ENCODE measurements at regions not wholly inside any gene's neighbourhood (a gene's known extent, or its start where the extent isn't known, plus 50 kb on each side); places are given as distances from the start of the nearest gene placed in this dataset.

DNA sequence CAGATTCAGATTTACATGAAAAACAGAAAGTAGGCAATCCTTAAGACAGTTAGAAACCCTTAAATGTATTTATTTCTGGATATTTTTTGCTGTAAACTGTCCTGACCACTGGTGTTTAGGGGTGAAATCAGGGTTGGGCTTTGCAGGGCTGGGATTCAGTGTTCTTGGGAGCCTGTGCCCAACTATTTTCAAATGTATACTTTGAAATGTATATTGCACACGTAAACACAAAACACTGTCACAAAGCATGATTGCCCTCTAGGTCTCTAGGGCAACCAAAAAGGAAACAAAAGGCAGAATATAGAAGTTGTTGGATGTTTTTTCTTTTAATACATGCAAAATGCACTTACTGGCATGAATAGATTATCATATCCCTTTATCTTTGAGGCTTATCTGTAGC, 1185.4 kb downstream of the DIAPH3 start:
- CTCF ChIA-PET, result no interaction called here
- DNase-seq, result no peak
- no CpG with 5 or more reads among the region's 1 CpG for WGBS (ENCODE audit: insufficient coverage)

DNA sequence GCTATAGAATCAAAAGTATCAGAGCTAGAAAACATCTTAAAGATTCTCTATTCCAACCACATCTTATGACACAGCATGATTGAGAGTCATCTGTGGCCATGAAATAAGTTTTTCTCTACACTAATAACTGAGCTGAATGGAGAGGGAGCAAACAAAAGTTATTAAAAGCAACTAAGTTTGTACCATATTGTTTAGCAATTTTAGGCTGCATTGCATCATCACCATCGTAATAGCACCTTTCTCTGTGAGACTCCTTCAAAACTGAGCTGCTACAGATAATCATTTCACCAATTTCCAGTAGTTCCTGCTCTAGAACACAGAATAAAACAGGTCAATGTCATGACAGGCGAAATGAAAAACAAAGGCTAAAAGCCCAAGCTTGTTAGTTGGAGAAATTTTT, 1183.9 kb downstream of the DIAPH3 start:
- CTCF ChIA-PET, result no interaction called here
- H3K36me3 ChIP-seq (ENCODE audit: control insufficient read depth in 4 of 4, insufficient read depth in 4 of 4, low read length in 3 of 4), result no peaks in the 10 kb centered on the region
- POLR2A ChIA-PET, result no interaction called here
- no peaks in the 10 kb centered on the region for H3K4me1 ChIP-seq (ENCODE audit: control extremely low read depth in 1 of 4, control insufficient read depth in 4 of 4, insufficient read depth in 4 of 4, low read length in 3 of 4)
- H3K4me3 ChIP-seq (ENCODE audit: control insufficient read depth in 1 of 7, extremely low read depth in 1 of 7, insufficient read depth in 4 of 7, low read depth in 2 of 7, low read length in 6 of 7), result no peak overlapping the region
- H3K9me3 ChIP-seq (ENCODE audit: control extremely low read depth in 1 of 5, control insufficient read depth in 4 of 5, insufficient read depth in 2 of 5, low read depth in 1 of 5, low read length in 4 of 5), result peaks cover 0 to 4% (median 0%) of the 10 kb centered on the region in 5 experiments
- WGBS (ENCODE audit: insufficient coverage), result 67% methylated on average over 1 of the region's 2 CpGs
- H3K27me3 ChIP-seq (replicated peaks in 2 of 5; ENCODE audit: control insufficient read depth in 4 of 5, insufficient read depth in 5 of 5, low read length in 4 of 5), result no peaks in the 10 kb centered on the region
- no peak for DNase-seq
- H3K27ac ChIP-seq (ENCODE audit: insufficient read depth in 1 of 2, low read depth in 1 of 2, low read length in 2 of 2, poor library complexity in 1 of 2, severe bottlenecking in 2 of 2), result no peak overlapping the region

More for the DNA sequence above, 1185.4 kb downstream of the DIAPH3 start:
- no peaks in the 10 kb centered on the region for H3K36me3 ChIP-seq (ENCODE audit: control insufficient read depth in 4 of 4, insufficient read depth in 4 of 4, low read length in 3 of 4)
- H3K4me1 ChIP-seq (ENCODE audit: control extremely low read depth in 1 of 4, control insufficient read depth in 4 of 4, insufficient read depth in 4 of 4, low read length in 3 of 4), result no peaks in the 10 kb centered on the region
- H3K4me3 ChIP-seq (ENCODE audit: control insufficient read depth in 1 of 7, extremely low read depth in 1 of 7, insufficient read depth in 4 of 7, low read depth in 2 of 7, low read length in 6 of 7), result no peak overlapping the region
- POLR2A ChIA-PET, result no interaction called here
- no peaks in the 10 kb centered on the region for H3K27me3 ChIP-seq (replicated peaks in 2 of 5; ENCODE audit: control insufficient read depth in 4 of 5, insufficient read depth in 5 of 5, low read length in 4 of 5)
- no peak overlapping the region for H3K27ac ChIP-seq (ENCODE audit: insufficient read depth in 1 of 2, low read depth in 1 of 2, low read length in 2 of 2, poor library complexity in 1 of 2, severe bottlenecking in 2 of 2)
- peaks cover 0 to 4% (median 0%) of the 10 kb centered on the region in 5 experiments for H3K9me3 ChIP-seq (ENCODE audit: control extremely low read depth in 1 of 5, control insufficient read depth in 4 of 5, insufficient read depth in 2 of 5, low read depth in 1 of 5, low read length in 4 of 5)

GRCh38 chr13:58985845-58986244, 1177.9 kb downstream of the DIAPH3 start:
- Histone ChIP-seq H3K4me1 (ENCODE audit: control extremely low read depth in 1 of 4, control insufficient read depth in 4 of 4, insufficient read depth in 4 of 4, low read length in 3 of 4) (no peaks in the 10 kb centered on the region), H3K27me3 (replicated peaks in 2 of 5; ENCODE audit: control insufficient read depth in 4 of 5, insufficient read depth in 5 of 5, low read length in 4 of 5) (no peaks in the 10 kb centered on the region), H3K27ac (ENCODE audit: insufficient read depth in 1 of 2, low read depth in 1 of 2, low read length in 2 of 2, poor library complexity in 1 of 2, severe bottlenecking in 2 of 2) (no peak overlapping the region), H3K4me3 (ENCODE audit: control insufficient read depth in 1 of 7, extremely low read depth in 1 of 7, insufficient read depth in 4 of 7, low read depth in 2 of 7, low read length in 6 of 7) (no peak overlapping the region), H3K36me3 (ENCODE audit: control insufficient read depth in 4 of 4, insufficient read depth in 4 of 4, low read length in 3 of 4) (no peaks in the 10 kb centered on the region), H3K9me3 (ENCODE audit: control extremely low read depth in 1 of 5, control insufficient read depth in 4 of 5, insufficient read depth in 2 of 5, low read depth in 1 of 5, low read length in 4 of 5) (peaks cover 0 to 4% (median 0%) of the 10 kb centered on the region in 5 experiments)
- no peak for DNase-seq
- ChIA-PET POLR2A (no interaction called here), CTCF (interaction anchor here (1.1 kb wide), 1 partner anchor 13 kb away, joined by 3 read pairs; no protein-coding TSS in a partner anchor)
- WGBS (ENCODE audit: insufficient coverage), result 100% methylated on average over 2 of the region's 3 CpGs

DNA sequence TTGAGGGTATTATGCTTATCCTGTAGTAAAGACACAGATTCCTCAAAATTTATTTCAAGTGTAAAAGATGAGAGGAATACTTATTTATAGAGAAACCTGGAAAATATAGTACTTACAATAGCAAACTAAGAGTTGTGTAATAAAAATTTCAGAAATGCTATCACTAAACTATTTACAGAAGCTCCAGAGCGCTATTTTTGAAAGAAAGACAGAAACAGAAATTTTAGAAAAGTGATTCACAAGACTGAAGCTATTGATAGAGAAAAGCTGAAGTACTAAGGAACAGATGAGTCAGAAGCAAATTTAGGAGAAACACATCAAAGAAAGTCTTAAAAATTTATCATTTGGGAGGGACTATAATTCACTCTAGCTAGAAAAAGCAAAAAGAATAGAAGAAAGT, 1174.2 kb downstream of the DIAPH3 start:
- POLR2A ChIA-PET, result no interaction called here
- no peaks in the 10 kb centered on the region for H3K36me3 ChIP-seq (ENCODE audit: control insufficient read depth in 4 of 4, insufficient read depth in 4 of 4, low read length in 3 of 4)
- no peaks in the 10 kb centered on the region for H3K4me1 ChIP-seq (ENCODE audit: control extremely low read depth in 1 of 4, control insufficient read depth in 4 of 4, insufficient read depth in 4 of 4, low read length in 3 of 4)
- no CpG with 5 or more reads among the region's 1 CpG for WGBS (ENCODE audit: insufficient coverage)
- no peak for DNase-seq
- no peak overlapping the region for H3K27ac ChIP-seq (ENCODE audit: insufficient read depth in 1 of 2, low read depth in 1 of 2, low read length in 2 of 2, poor library complexity in 1 of 2, severe bottlenecking in 2 of 2)
- no peaks in the 10 kb centered on the region for H3K27me3 ChIP-seq (replicated peaks in 2 of 5; ENCODE audit: control insufficient read depth in 4 of 5, insufficient read depth in 5 of 5, low read length in 4 of 5)
- H3K9me3 ChIP-seq (ENCODE audit: control extremely low read depth in 1 of 5, control insufficient read depth in 4 of 5, insufficient read depth in 2 of 5, low read depth in 1 of 5, low read length in 4 of 5), result no peaks in the 10 kb centered on the region
- H3K4me3 ChIP-seq (ENCODE audit: control insufficient read depth in 1 of 7, extremely low read depth in 1 of 7, insufficient read depth in 4 of 7, low read depth in 2 of 7, low read length in 6 of 7), result no peak overlapping the region
- CTCF ChIA-PET, result no interaction called here

GRCh38 chr13:58991826-58992477, 1171.8 kb downstream of the DIAPH3 start:
- DNase-seq, result no peak
- no peaks in the 10 kb centered on the region for H3K36me3 ChIP-seq (ENCODE audit: control insufficient read depth in 4 of 4, insufficient read depth in 4 of 4, low read length in 3 of 4)

GRCh38 chr13:58992478-58993042, 1171.2 kb downstream of the DIAPH3 start:
- no peaks in the 10 kb centered on the region for H3K36me3 ChIP-seq (ENCODE audit: control insufficient read depth in 4 of 4, insufficient read depth in 4 of 4, low read length in 3 of 4)
- H3K4me1 ChIP-seq (ENCODE audit: control extremely low read depth in 1 of 4, control insufficient read depth in 4 of 4, insufficient read depth in 4 of 4, low read length in 3 of 4), result no peaks in the 10 kb centered on the region
- no peak for DNase-seq
- no peak overlapping the region for H3K27ac ChIP-seq (ENCODE audit: insufficient read depth in 1 of 2, low read depth in 1 of 2, low read length in 2 of 2, poor library complexity in 1 of 2, severe bottlenecking in 2 of 2)
- ChIA-PET POLR2A (no interaction called here), CTCF (interaction anchor here (1.1 kb wide), 1 partner anchor 17 kb away, joined by 3 read pairs; no protein-coding TSS in a partner anchor)
- no peaks in the 10 kb centered on the region for H3K27me3 ChIP-seq (replicated peaks in 2 of 5; ENCODE audit: control insufficient read depth in 4 of 5, insufficient read depth in 5 of 5, low read length in 4 of 5)
- 95% methylated on average over 4 of the region's 5 CpGs for WGBS (ENCODE audit: insufficient coverage)
- H3K4me3 ChIP-seq (ENCODE audit: control insufficient read depth in 1 of 7, extremely low read depth in 1 of 7, insufficient read depth in 4 of 7, low read depth in 2 of 7, low read length in 6 of 7), result no peak overlapping the region
- no peaks in the 10 kb centered on the region for H3K9me3 ChIP-seq (ENCODE audit: control extremely low read depth in 1 of 5, control insufficient read depth in 4 of 5, insufficient read depth in 2 of 5, low read depth in 1 of 5, low read length in 4 of 5)

More at GRCh38 chr13:58991826-58992477, 1171.8 kb downstream of the DIAPH3 start:
- Histone ChIP-seq H3K4me3 (ENCODE audit: control insufficient read depth in 1 of 7, extremely low read depth in 1 of 7, insufficient read depth in 4 of 7, low read depth in 2 of 7, low read length in 6 of 7) (no peak overlapping the region), H3K27me3 (replicated peaks in 2 of 5; ENCODE audit: control insufficient read depth in 4 of 5, insufficient read depth in 5 of 5, low read length in 4 of 5) (no peaks in the 10 kb centered on the region), H3K4me1 (ENCODE audit: control extremely low read depth in 1 of 4, control insufficient read depth in 4 of 4, insufficient read depth in 4 of 4, low read length in 3 of 4) (no peaks in the 10 kb centered on the region), H3K27ac (ENCODE audit: insufficient read depth in 1 of 2, low read depth in 1 of 2, low read length in 2 of 2, poor library complexity in 1 of 2, severe bottlenecking in 2 of 2) (no peak overlapping the region), H3K9me3 (ENCODE audit: control extremely low read depth in 1 of 5, control insufficient read depth in 4 of 5, insufficient read depth in 2 of 5, low read depth in 1 of 5, low read length in 4 of 5) (no peaks in the 10 kb centered on the region)
- WGBS (ENCODE audit: insufficient coverage), result 100% methylated on average over 1 of the region's 3 CpGs
- ChIA-PET CTCF (interaction anchor here (1.1 kb wide), 1 partner anchor 17 kb away, joined by 3 read pairs; no protein-coding TSS in a partner anchor), POLR2A (no interaction called here)

GRCh38 chr13:58994077-58994476, 1169.7 kb downstream of the DIAPH3 start:
- ChIA-PET POLR2A (no interaction called here), CTCF (interaction anchor here (0.6 kb wide), 1 partner anchor 24 kb away, joined by 3 read pairs; no protein-coding TSS in a partner anchor)
- H3K9me3 ChIP-seq (ENCODE audit: control extremely low read depth in 1 of 5, control insufficient read depth in 4 of 5, insufficient read depth in 2 of 5, low read depth in 1 of 5, low read length in 4 of 5), result no peaks in the 10 kb centered on the region
- no peaks in the 10 kb centered on the region for H3K27me3 ChIP-seq (replicated peaks in 2 of 5; ENCODE audit: control insufficient read depth in 4 of 5, insufficient read depth in 5 of 5, low read length in 4 of 5)
- H3K4me1 ChIP-seq (ENCODE audit: control extremely low read depth in 1 of 4, control insufficient read depth in 4 of 4, insufficient read depth in 4 of 4, low read length in 3 of 4), result no peaks in the 10 kb centered on the region
- no peak overlapping the region for H3K27ac ChIP-seq (ENCODE audit: insufficient read depth in 1 of 2, low read depth in 1 of 2, low read length in 2 of 2, poor library complexity in 1 of 2, severe bottlenecking in 2 of 2)
- no peaks in the 10 kb centered on the region for H3K36me3 ChIP-seq (ENCODE audit: control insufficient read depth in 4 of 4, insufficient read depth in 4 of 4, low read length in 3 of 4)
- H3K4me3 ChIP-seq (ENCODE audit: control insufficient read depth in 1 of 7, extremely low read depth in 1 of 7, insufficient read depth in 4 of 7, low read depth in 2 of 7, low read length in 6 of 7), result no peak overlapping the region
- 88% methylated on average over 2 of the region's 4 CpGs for WGBS (ENCODE audit: insufficient coverage)
- DNase-seq, result no peak
